OCI-LY1 (cell line): ENCODE measurements at regions not wholly inside any gene's neighbourhood (a gene's known extent, or its start where the extent isn't known, plus 50 kb on each side); places are given as distances from the start of the nearest gene placed in this dataset.

Experiments
- H2AFZ ChIP-seq: fragments of 200-600 bp; sonication (generic), shearing (Covaris generic); 2 replicates; pipeline ENCODE4 v1.6.0; 2014; ENCODE audit warnings: antibody characterized with exemption, mild to moderate bottlenecking, low read length
- H3F3A ChIP-seq: fragments of 200-600 bp; sonication (generic), shearing (Covaris generic); 2 replicates; pipeline ENCODE4 v1.6.0; 2014; ENCODE audit warnings: mild to moderate bottlenecking, antibody characterized with exemption, low read length, moderate library complexity; ENCODE audit not compliant: insufficient read depth
- H3K27ac ChIP-seq: fragments of 200-600 bp; sonication (generic); 2 replicates; pipeline ENCODE4 v1.5.1; 2014; ENCODE audit warnings: low read length, mixed run types, mild to moderate bottlenecking, low read depth; ENCODE audit not compliant: poor library complexity, severe bottlenecking
- H3K27me3 ChIP-seq: fragments of 200-600 bp; sonication (generic); 2 replicates; pipeline ENCODE4 v1.6.0; 2014; ENCODE audit warnings: antibody characterized with exemption, mild to moderate bottlenecking, low read length, moderate library complexity; ENCODE audit not compliant: insufficient read depth
- H3K36me3 ChIP-seq: fragments of 200-600 bp; sonication (generic); 2 replicates; pipeline ENCODE4 v1.6.1; 2014; ENCODE audit warnings: mild to moderate bottlenecking, antibody characterized with exemption, low read length, moderate library complexity, mixed read lengths; ENCODE audit not compliant: insufficient read depth
- H3K4me1 ChIP-seq: fragments of 200-600 bp; sonication (generic); 2 replicates; pipeline ENCODE4 v1.5.1; 2014; ENCODE audit warnings: mild to moderate bottlenecking, low read length, moderate library complexity; ENCODE audit not compliant: insufficient read depth, severe bottlenecking
- H3K4me2 ChIP-seq: fragments of 200-600 bp; sonication (generic), shearing (Covaris generic); 2 replicates; pipeline ENCODE4 v1.6.1; 2014; ENCODE audit warnings: low read length
- H3K4me3 ChIP-seq: fragments of 200-600 bp; sonication (generic); 2 replicates; pipeline ENCODE4 v1.5.1; 2014; ENCODE audit warnings: low read length, low read depth, mild to moderate bottlenecking, mixed read lengths; ENCODE audit not compliant: poor library complexity, severe bottlenecking
- H3K79me2 ChIP-seq: fragments of 200-600 bp; shearing (Covaris generic); 2 replicates; pipeline ENCODE4 v1.6.1; 2016; ENCODE audit warnings: mixed run types, low read length, mixed read lengths; ENCODE audit not compliant: insufficient read depth
- H3K9ac ChIP-seq: fragments of 200-600 bp; sonication (generic), shearing (Covaris generic); 2 replicates; pipeline ENCODE4 v1.6.1; 2014; ENCODE audit warnings: mild to moderate bottlenecking, low read length, mixed read lengths
- H3K9me2 ChIP-seq: fragments of 200-600 bp; sonication (generic), shearing (Covaris generic); 2 replicates; pipeline ENCODE4 v1.6.1; 2014; ENCODE audit warnings: low read depth, mild to moderate bottlenecking, low read length, mixed read lengths
- H3K9me3 ChIP-seq: fragments of 200-600 bp; shearing (Covaris generic); 2 replicates; pipeline ENCODE4 v1.6.1; 2014; ENCODE audit warnings: low read length, mixed read lengths
- H4K20me1 ChIP-seq: fragments of 200-600 bp; sonication (generic), shearing (Covaris generic); 2 replicates; pipeline ENCODE4 v1.6.0; 2016; ENCODE audit warnings: mild to moderate bottlenecking, low read length; ENCODE audit not compliant: insufficient read depth
- CTCF ChIP-seq: fragments of 200-600 bp; sonication (generic), shearing (Covaris generic); IDR thresholded peaks from 2 replicates; pipeline ENCODE4 v1.5.1; 2017; ENCODE audit warnings: mild to moderate bottlenecking, antibody characterized with exemption, low read length, moderate library complexity, mixed read lengths
- EZH2 ChIP-seq: fragments of 200-600 bp; sonication (generic), shearing (Covaris generic); IDR thresholded peaks from 2 replicates; pipeline ENCODE4 v1.8.0; 2017; ENCODE audit warnings: borderline replicate concordance, mixed run types, mild to moderate bottlenecking, antibody characterized with exemption, low read length, moderate library complexity, mixed read lengths

- H3K27ac ChIP-seq: no peak overlapping the region
- H3K9me2 ChIP-seq: no peaks in the 10 kb centered on the region
- no peaks in the 10 kb centered on the region for H3K27me3 ChIP-seq
- H3K4me3 ChIP-seq: no peak overlapping the region
- H3K36me3 ChIP-seq: no peaks in the 10 kb centered on the region
- no peaks in the 10 kb centered on the region for H4K20me1 ChIP-seq
- no peak overlapping the region for H3K4me2 ChIP-seq
- no peaks in the 10 kb centered on the region for H3F3A ChIP-seq
- H3K9me3 ChIP-seq: no peaks in the 10 kb centered on the region
- no peak overlapping the region for H3K9ac ChIP-seq
- no peaks in the 10 kb centered on the region for H3K4me1 ChIP-seq
- TF ChIP-seq EZH2 (no peak), CTCF (no peak)
- no peak overlapping the region for H2AFZ ChIP-seq
- H3K79me2 ChIP-seq: no peaks in the 10 kb centered on the region
Observed at GRCh38 chr3:189500299-189500698, 130.9 kb upstream of the TP63 start.

- Histone ChIP-seq H3K79me2 (no peaks in the 10 kb centered on the region), H3K27ac (no peak overlapping the region), H4K20me1 (no peaks in the 10 kb centered on the region), H3K9me3 (no peaks in the 10 kb centered on the region), H3K27me3 (no peaks in the 10 kb centered on the region), H3K36me3 (no peaks in the 10 kb centered on the region), H3F3A (no peaks in the 10 kb centered on the region), H3K9me2 (no peaks in the 10 kb centered on the region), H3K4me3 (no peak overlapping the region), H3K4me1 (no peaks in the 10 kb centered on the region), H2AFZ (no peak overlapping the region), H3K9ac (no peak overlapping the region), H3K4me2 (no peak overlapping the region)
- TF ChIP-seq CTCF (no peak), EZH2 (no peak)
Observed at GRCh38 chr3:189500798-189501495, 130.2 kb upstream of the TP63 start.

- no peaks in the 10 kb centered on the region for H3K36me3 ChIP-seq
- H3K79me2 ChIP-seq: no peaks in the 10 kb centered on the region
- H3K9ac ChIP-seq: no peak overlapping the region
- no peak overlapping the region for H3K4me2 ChIP-seq
- H3K4me3 ChIP-seq: no peak overlapping the region
- TF ChIP-seq CTCF (no peak), EZH2 (no peak)
- no peaks in the 10 kb centered on the region for H4K20me1 ChIP-seq
- H3F3A ChIP-seq: no peaks in the 10 kb centered on the region
- H3K9me3 ChIP-seq: no peaks in the 10 kb centered on the region
- no peaks in the 10 kb centered on the region for H3K4me1 ChIP-seq
- H3K27ac ChIP-seq: no peak overlapping the region
- H3K9me2 ChIP-seq: no peaks in the 10 kb centered on the region
- H3K27me3 ChIP-seq: no peaks in the 10 kb centered on the region
- H2AFZ ChIP-seq: no peak overlapping the region
Observed at GRCh38 chr3:189502256-189502655, 128.9 kb upstream of the TP63 start.
